ENCODE measurements at regions not wholly inside any gene's neighbourhood (a gene's known extent, or its start where the extent isn't known, plus 50 kb on each side); places are given as distances from the start of the nearest gene placed in this dataset.

DNA sequence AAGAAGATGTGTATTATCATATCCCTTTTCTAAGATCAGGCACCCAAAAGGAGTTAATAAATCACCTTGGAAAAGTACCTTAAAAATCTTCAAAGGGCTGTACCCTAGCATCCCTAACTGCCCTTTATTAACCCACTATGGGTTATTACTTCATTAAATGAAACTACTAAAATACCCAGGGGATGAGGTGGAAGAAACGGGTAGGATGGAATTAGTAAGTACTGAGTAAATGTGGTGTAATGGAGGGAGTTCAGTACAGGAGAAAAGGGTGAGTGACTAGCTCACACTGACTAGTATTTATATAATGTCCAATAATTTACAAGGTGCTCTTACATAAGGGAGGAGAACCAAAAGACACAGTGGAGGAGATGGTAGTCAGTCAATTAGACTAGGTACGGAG, 51.0 kb upstream of the RASGEF1B start:
- DNase-seq: no peak

DNA sequence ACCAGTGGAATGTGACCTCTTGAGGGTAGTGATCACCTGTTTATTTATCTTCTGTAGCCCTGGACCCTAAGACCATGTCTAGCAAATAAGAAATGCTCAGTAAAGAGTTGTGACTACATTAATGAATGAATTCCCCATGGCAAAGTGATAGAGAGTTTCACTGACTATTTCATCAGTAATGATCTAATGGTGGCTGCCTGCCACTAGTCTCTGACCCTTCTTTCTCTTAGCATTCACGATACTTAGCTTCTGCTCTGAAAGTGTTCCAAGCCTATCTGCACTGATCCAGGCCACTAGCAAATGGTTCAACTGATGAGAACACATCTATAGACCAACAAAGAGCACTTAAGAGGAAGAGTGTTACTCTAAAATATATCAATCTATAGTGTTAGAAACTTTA, 50.0 kb upstream of the RASGEF1B start:
- DNase-seq: no peak
